DOHH2 (cell line): ENCODE measurements at regions not wholly inside any gene's neighbourhood (a gene's known extent, or its start where the extent isn't known, plus 50 kb on each side); places are given as distances from the start of the nearest gene placed in this dataset.

Source experiments
- CTCF ChIP-seq: fragments of 200-600 bp; sonication (generic); IDR thresholded peaks from one replicate; pipeline ENCODE4 v1.5.1; 2014; ENCODE audit warnings: antibody characterized with exemption, mild to moderate bottlenecking, low read depth, low read length; ENCODE audit not compliant: poor library complexity, severe bottlenecking
- EZH2phosphoT487 ChIP-seq: fragments of 200-600 bp; sonication (generic); IDR thresholded peaks from 2 replicates; pipeline ENCODE4 v1.6.1; 2017; ENCODE audit warnings: borderline replicate concordance, mild to moderate bottlenecking, antibody characterized with exemption, low read length, moderate library complexity, mixed read lengths

- TF ChIP-seq CTCF, result no peak
- TF ChIP-seq EZH2phosphoT487, result no peak
These were observed 113.0 kb upstream of the RAP1B start for GRCh38 chr12:68497702-68498101.
